ENCODE measurements at regions not wholly inside any gene's neighbourhood (a gene's known extent, or its start where the extent isn't known, plus 50 kb on each side); places are given as distances from the start of the nearest gene placed in this dataset.

GRCh38 chr2:5076599-5076998, 615.6 kb upstream of the SOX11 start:
- no peak for ATAC-seq (ENCODE audit: low read depth)
- intact Hi-C loops (cut with micrococcal nuclease) = no loop called here

DNA sequence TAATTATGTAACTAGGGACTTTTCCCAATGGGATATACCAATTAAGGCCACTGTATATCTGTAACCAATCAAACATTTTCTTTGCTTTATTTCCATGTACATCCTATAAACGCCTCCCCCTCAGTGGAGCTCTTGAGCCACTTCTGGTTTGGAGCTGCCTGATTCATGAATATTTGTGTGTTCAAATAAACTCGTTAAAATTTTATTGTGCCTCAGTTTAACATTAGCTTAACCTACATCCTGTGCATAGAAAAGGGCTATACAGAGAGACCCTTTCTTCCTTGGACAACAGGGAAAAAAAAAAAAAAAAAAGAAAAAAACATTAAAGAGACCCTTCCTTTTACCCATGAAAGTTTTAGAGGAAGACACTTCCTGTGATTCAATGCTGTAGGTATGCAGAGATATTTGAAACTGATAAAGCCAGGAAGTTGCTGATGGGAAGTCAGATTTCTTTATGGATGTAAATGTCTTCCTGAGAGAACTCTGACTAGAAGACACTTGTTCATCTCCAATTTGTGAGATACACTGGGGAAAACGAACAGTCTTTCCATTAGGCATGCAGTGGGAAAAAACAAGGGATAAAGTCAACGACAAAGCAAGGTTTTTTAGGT, 614.6 kb upstream of the SOX11 start:
- POLR2A ChIA-PET = no interaction called here
- Mint-ChIP-seq H3K27ac (no peak overlapping the region), H3K4me1 (no peaks in the 10 kb centered on the region), H3K27me3 (no peaks in the 10 kb centered on the region), H3K9me3 (peaks cover 7% of the 10 kb centered on the region), H3K36me3 (ENCODE audit: low read depth) (no peaks in the 10 kb centered on the region), H3K4me3 (no peak overlapping the region)
- ATAC-seq (ENCODE audit: low read depth) = no peak
- intact Hi-C loops (cut with micrococcal nuclease) = no loop called here
- CTCF ChIA-PET = no interaction called here
- DNase-seq = no peak
- TF ChIP-seq, protein P1, sequence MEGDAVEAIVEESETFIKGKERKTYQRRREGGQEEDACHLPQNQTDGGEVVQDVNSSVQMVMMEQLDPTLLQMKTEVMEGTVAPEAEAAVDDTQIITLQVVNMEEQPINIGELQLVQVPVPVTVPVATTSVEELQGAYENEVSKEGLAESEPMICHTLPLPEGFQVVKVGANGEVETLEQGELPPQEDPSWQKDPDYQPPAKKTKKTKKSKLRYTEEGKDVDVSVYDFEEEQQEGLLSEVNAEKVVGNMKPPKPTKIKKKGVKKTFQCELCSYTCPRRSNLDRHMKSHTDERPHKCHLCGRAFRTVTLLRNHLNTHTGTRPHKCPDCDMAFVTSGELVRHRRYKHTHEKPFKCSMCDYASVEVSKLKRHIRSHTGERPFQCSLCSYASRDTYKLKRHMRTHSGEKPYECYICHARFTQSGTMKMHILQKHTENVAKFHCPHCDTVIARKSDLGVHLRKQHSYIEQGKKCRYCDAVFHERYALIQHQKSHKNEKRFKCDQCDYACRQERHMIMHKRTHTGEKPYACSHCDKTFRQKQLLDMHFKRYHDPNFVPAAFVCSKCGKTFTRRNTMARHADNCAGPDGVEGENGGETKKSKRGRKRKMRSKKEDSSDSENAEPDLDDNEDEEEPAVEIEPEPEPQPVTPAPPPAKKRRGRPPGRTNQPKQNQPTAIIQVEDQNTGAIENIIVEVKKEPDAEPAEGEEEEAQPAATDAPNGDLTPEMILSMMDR (IDR thresholded peaks at IDR 0.05) = no peak

More at GRCh38 chr2:5076599-5076998, 615.6 kb upstream of the SOX11 start:
- Mint-ChIP-seq H3K9me3 (peaks cover 7% of the 10 kb centered on the region), H3K4me3 (no peak overlapping the region), H3K4me1 (no peaks in the 10 kb centered on the region), H3K27ac (no peak overlapping the region), H3K36me3 (ENCODE audit: low read depth) (no peaks in the 10 kb centered on the region), H3K27me3 (no peaks in the 10 kb centered on the region)
- DNase-seq = no peak
- ChIA-PET POLR2A (no interaction called here), CTCF (no interaction called here)
- TF ChIP-seq, protein P1 (IDR thresholded peaks at IDR 0.05) = no peak

DNA sequence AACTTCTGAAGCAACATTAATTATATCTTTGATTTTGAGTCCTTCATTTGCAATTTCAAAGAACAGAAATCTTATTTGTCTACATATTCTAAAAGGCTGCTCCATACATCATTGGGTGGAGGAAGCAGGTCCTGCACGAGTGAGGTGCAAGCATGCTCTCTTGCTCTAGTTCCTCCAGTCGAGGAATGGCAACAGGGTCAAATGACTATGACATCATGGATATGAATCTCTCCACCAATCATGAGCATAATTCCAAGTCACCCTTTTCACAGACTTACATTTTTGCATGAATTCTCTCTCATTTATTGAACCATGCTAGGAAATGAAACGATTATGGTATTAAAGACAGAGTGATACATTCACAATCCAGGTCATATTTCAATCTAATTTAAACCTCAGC, 608.8 kb upstream of the SOX11 start:
- ATAC-seq (ENCODE audit: low read depth) (no peak), DNase-seq (no peak)
- Mint-ChIP-seq H3K4me1 (no peaks in the 10 kb centered on the region), H3K4me3 (no peak overlapping the region), H3K9me3 (peaks cover 4% of the 10 kb centered on the region), H3K27me3 (no peaks in the 10 kb centered on the region), H3K27ac (no peak overlapping the region), H3K36me3 (ENCODE audit: low read depth) (no peaks in the 10 kb centered on the region)
- ChIA-PET CTCF (no interaction called here), POLR2A (no interaction called here)
- TF ChIP-seq, protein P1 (IDR thresholded peaks at IDR 0.05) = no peak
- intact Hi-C loops (cut with micrococcal nuclease) = no loop called here

GRCh38 chr2:5089409-5089808, 602.8 kb upstream of the SOX11 start:
- TF ChIP-seq, protein P1 (IDR thresholded peaks at IDR 0.05) = no peak
- DNase-seq (no peak), ATAC-seq (ENCODE audit: low read depth) (no peak)
- ChIA-PET POLR2A (no interaction called here), CTCF (no interaction called here)
- no peak overlapping the region for H3K27ac Mint-ChIP-seq
- intact Hi-C loops (cut with micrococcal nuclease) = no loop called here
- H3K27me3 Mint-ChIP-seq = no peaks in the 10 kb centered on the region
- H3K9me3 Mint-ChIP-seq = no peaks in the 10 kb centered on the region
- no peaks in the 10 kb centered on the region for H3K36me3 Mint-ChIP-seq (ENCODE audit: low read depth)
- no peak overlapping the region for H3K4me3 Mint-ChIP-seq
- no peaks in the 10 kb centered on the region for H3K4me1 Mint-ChIP-seq

DNA sequence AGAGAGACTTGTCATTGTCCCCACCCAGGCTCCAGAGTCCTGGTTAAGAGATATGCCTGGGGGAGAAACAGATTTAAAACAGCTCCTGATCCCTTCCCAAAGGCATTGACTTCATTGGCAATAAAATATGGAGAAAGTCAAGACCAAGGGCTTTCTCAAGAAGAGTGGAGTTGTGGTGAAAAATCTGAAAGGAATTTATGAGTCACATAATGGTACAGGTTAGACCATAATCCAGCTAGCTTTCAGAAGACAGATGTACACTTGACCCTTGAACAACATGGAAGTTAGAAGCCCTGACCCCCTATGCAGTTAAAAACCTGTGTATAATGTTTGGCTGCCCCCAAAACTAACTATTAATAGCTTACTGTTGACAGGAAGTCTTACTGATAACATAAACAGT, 599.1 kb upstream of the SOX11 start:
- no peaks in the 10 kb centered on the region for H3K27me3 Mint-ChIP-seq
- H3K9me3 Mint-ChIP-seq = peaks cover 2% of the 10 kb centered on the region
- H3K4me3 Mint-ChIP-seq = no peak overlapping the region
- TF ChIP-seq, protein P1 (IDR thresholded peaks at IDR 0.05) = no peak
- no peak for DNase-seq
- no peak overlapping the region for H3K27ac Mint-ChIP-seq
- no peaks in the 10 kb centered on the region for H3K36me3 Mint-ChIP-seq (ENCODE audit: low read depth)
- ChIA-PET CTCF (no interaction called here), POLR2A (no interaction called here)
- ATAC-seq (ENCODE audit: low read depth) = no peak
- no peaks in the 10 kb centered on the region for H3K4me1 Mint-ChIP-seq
- intact Hi-C loops (cut with micrococcal nuclease) = no loop called here

Measured in activated B cell treated with CpG ODN at 0.5 μM for 24 hours (primary cell).